ENCODE measurements at regions not wholly inside any gene's neighbourhood (a gene's known extent, or its start where the extent isn't known, plus 50 kb on each side); places are given as distances from the start of the nearest gene placed in this dataset.

GRCh38 chr12:67468549-67469245 lies 179.8 kb upstream of the DYRK2 start:
- no peak for TF ChIP-seq CTCF (optimal IDR thresholded peaks at IDR 0.05 in 1 of 3, IDR thresholded peaks at IDR 0.05 in 1 of 3, conservative IDR thresholded peaks at IDR 0.05 in 1 of 3; ENCODE audit: extremely low read depth in 1 of 3, insufficient read depth in 2 of 3, low read length in 3 of 3)
- TF ChIP-seq EZH2 (IDR thresholded peaks at IDR 0.05; ENCODE audit: low read length), result no peak

Measured in keratinocyte (primary cell).